ENCODE measurements at regions not wholly inside any gene's neighbourhood (a gene's known extent, or its start where the extent isn't known, plus 50 kb on each side); places are given as distances from the start of the nearest gene placed in this dataset.

DNA sequence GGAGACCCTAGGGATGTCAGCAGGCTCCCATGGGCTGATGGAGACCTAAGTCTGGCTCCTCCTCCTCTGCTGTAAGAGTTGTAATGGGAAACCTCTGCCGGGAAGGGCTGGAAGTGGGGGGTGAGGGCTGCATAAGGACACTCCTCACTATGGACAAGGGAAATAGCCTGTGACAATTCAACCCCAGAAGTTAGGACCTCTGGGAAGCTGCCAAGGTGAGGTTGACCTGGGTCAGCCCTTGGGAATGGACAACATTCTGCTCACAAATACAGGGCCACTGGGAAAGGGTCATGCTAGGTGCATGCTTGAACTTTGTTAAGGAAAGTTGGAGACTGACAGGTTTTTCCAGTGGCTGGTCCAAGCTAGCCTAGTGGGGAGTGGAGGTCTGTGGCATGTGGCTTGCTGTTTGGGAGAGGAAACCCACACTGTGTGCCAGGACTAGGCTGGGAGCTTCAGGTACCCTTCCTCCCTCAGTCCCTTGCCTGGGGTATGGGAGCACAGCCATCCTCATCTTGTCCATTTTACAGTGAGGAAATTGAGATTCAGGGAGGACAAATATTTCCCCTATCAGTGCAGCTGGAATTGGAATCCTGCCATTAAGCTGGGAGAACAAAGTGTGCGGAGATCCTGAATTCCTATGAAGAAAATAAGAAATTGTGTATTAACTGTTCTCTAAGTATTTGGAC is 190.4 kb downstream of the SALL1 start:
- no peak for DNase-seq (ENCODE audit: low read depth in 2 of 2)

DNA sequence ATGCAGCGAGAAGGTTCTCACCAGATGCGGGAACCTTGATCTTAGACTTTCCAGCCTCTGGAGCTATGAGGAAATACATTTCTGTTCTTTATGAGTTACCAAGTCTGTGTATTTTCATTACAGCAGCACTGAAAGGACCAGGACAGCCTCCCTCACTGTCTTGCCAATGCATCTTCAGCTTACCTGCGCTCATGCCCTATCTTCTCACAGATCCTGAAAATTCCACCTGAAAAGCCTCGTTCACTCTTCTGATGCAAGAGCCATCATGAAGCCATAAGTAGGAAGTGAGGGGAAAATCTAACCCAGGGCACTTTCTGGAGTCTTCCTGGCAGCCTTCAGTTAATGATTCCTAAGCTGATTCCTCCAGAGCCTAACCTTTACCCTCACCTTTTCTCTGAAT is 194.0 kb downstream of the SALL1 start:
- no peak for DNase-seq (ENCODE audit: low read depth in 2 of 2)

DNA sequence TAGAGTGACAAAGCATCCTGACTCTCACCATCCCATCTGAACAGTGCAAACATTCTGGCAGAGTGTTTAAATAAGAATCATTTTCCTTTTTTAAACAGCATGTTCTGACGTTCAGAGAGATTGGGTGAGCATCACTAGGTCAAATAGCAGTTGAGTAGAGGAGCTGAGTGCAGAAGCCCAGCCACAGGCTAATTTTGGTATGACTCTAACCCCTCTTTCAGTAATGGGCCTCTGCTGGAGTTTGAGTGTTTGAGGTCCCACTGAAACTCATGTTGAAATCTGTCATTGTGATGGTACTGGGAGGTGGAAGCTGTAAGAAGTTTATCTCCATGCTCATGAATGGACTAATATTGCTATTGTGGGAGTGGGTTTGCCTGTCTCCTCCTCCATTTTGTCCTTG is 194.4 kb downstream of the SALL1 start:
- no peak for DNase-seq (ENCODE audit: low read depth in 2 of 2)

DNA sequence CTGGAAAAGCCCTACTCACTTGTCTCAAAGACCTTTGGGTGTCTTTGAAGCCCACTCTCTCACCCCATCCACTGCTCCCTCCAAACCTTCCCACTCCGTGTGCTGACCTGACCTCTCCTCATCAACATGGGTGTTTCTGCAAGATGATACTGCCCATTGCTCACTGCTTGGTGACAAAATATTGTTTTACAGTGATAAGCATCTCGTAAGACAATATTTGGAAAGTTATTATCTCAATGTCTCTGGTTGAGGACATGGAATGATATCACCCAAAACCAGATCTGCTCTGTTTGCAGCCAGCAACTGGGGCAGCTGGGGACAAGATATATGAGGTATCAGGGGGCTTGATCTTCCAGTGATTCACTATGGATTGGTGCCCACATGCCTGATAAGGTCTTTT is 195.8 kb downstream of the SALL1 start:
- DNase-seq (ENCODE audit: low read depth in 2 of 2): no peak

DNA sequence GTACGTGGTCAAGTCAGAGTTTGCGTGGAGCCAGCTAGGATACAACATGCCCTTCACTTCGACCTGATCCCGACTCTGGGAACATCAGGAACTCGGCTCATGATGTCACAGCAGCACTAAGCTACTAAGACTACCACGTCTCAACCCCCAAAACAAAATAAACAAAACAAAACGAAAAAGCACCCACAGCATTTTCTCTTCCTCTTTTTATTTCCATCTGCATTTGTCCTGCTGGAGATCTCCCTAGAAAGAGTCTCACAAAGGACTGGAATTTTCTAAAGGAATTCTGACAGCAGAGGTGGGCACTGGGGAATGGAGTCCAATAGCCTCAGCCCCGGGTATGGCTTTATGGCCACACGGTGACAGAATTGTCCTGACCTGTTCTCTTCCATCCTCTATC is 196.6 kb downstream of the SALL1 start:
- no peak for DNase-seq (ENCODE audit: low read depth in 2 of 2)

DNA sequence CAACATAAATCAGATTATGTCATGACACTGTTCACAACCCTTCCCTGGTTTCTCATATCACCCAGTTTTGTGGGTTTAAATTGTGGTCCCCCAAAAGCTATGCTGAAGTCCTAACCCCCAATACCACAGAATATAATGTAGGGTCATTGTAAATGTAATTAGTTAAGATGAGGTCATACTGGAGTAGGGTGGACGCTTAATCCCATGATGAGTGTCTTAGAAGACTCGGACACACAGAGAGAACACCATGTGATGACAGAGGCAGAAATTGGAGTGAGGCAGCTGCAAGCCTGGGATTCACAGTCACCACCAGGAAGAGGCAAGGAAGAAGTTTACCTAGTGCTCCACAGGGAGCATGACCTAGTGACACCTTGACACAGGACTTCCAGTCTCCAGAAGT is 197.8 kb downstream of the SALL1 start:
- no peak for DNase-seq (ENCODE audit: low read depth in 2 of 2)

DNA sequence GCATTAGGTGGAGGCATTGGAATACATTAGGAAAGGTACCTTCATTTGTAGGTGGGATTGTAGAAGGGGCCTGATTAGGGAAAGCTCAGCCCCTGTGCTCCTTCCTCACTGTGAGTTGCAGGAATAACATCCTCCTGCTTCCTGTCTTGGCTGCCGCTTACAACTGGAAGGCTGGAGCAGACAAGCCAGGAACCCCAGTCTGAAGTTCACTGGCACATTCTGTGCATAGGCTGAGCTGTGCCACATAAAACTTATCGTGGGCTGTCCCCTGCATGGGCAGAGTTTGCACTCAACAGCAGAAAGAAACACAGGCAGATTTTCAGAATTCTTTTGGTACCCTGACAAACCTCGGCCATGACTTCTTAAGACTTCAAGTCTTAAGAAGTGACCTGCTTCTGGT is 200.1 kb downstream of the SALL1 start:
- DNase-seq (ENCODE audit: low read depth in 2 of 2): no peak

DNA sequence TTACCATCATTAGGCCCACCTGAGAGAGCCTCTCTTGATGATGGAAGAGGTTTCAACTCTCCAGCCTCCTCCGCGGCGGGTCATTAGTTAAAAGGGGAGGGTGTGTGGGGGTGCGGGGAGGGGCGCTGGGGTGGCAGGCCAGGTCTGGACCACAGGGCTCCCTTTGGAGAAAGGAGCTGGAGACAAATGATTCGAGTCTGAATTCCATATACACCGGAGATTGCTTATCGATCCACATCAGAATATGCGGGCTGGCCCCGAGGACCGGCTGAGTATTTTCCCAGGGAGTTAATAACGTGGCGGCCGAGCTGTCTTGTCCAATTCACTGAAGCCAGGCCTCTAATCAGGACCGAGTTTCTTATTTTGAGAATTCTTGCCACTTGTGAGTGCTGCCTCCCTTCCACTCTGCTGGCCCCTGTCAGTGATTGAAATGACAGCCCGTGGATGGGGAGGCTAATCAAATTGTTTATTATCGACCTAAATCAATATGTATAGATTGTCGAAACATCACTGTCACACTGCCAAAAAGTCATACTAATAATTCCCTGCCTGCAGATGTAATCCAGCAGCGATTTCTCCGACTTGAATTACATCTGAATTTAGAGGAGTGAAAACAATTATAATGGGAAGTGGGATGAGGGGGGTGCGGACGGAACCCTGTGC is 202.7 kb downstream of the SALL1 start:
- no peak for DNase-seq (ENCODE audit: low read depth in 2 of 2)

DNA sequence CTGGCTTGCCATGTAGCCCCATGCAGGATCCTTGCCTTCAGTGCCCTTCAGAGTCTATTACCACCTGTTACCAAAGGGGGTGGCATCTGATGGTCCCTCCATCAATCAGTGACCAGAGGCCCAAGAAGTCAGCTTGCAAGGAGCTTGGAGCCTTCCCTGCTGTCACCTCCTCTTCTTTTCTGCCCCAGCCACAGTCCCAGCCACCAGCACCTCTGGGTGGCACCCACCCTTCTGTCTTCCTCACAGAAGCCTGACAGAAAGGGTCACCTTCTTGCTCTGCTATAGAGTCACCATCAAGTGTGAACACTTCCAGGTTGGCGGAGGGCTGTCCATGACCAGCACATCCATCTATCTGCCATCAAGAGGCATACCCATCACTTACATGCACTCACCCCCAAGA is 203.2 kb downstream of the SALL1 start:
- no peak for DNase-seq (ENCODE audit: low read depth in 2 of 2)

DNA sequence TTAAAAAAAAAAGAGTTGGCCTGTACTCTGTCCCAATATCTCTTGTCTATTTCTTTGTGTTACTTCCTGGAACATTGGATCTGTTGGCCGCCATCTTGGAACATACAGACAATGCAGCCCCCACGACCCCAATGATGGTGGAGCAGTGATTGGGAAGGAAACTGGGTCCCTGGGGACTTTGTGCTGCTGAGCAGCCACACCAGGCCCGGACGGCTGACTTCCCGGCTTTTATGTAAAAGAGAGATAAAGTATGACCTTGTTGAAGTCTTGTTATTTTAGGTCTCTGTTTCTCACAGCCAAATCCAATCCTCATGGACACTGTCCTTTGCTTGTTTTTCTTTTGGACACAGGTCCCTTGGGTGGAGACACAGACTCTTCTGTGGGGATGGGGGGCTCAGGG is 204.5 kb downstream of the SALL1 start:
- DNase-seq (ENCODE audit: low read depth in 2 of 2): no peak

DNA sequence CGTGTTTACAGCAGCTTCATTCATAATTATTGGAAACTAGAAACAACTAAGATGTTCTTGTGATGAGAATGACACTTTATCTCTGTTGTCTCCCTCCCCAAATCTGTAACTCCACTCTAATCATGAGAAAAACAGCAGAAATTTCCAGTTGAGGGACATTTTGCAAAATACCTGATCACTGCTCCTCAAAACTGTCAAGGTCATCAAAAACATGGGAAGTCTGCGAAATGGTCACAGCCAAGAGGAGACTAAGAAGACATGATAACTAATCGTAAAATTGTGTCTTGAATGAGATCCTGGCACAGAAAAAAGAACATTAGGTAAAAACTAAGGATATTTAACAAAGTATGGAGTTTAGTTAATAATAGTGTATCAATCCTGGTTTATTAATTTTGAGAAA is 204.2 kb downstream of the CYLD start:
- no peak for DNase-seq (ENCODE audit: low read depth in 2 of 2)

DNA sequence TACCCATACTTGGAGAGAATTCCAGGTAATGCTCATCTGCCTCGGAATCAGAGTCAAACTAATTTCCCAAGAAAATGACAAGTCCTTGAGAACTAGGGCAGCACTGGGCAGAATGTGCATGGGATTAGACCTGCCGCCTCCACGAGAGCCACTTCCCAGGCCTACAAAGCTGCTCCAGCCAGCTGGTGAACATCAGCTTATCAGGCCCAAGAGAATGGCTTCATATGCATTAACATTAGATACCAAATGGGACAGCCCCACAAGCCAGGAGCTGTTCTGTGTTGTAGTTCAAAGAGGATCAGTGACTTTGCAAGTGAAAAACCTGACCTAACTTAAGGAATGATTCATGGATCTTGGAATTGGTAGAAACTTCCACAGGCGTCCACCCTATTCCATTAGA is 203.3 kb downstream of the CYLD start:
- DNase-seq (ENCODE audit: low read depth in 2 of 2): no peak

DNA sequence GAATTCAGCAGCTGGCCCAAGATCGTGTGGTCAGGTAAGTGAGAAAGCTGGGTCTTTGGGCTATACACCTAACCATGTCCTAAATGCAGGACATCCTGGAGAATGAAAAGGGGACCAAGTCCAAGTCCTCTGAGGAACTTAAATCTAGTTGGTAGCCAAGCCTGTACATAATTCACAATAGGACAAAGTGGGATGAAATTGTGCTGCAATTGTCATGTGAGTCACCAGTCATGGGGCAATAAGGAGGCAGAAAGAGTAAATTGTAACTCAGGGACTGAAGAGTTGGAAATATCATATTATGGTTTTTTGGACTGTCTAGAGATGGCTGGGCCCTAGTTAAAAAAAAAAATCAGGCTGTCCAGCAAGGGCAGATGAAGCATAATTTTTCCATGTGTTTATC is 202.6 kb downstream of the CYLD start:
- DNase-seq (ENCODE audit: low read depth in 2 of 2): no peak

DNA sequence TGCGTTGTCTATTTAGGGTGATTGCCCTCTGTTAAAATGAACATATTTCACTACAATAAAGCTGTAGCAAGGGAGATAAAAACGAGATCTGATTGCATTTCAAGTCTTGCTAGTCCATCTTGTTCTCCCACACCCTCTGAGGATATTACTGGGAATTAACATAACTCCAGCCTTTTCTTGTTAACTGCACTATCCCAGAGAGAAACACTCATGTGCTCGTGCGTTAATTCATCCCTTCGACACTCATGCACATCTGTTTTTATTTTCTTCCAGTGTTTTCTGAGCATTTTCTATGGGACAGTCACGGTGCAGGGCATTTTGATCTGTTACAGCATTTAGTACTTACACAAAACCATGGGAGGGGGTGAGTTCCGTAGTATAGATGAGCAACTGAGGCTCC is 202.1 kb downstream of the CYLD start:
- no peak for DNase-seq (ENCODE audit: low read depth in 2 of 2)

DNA sequence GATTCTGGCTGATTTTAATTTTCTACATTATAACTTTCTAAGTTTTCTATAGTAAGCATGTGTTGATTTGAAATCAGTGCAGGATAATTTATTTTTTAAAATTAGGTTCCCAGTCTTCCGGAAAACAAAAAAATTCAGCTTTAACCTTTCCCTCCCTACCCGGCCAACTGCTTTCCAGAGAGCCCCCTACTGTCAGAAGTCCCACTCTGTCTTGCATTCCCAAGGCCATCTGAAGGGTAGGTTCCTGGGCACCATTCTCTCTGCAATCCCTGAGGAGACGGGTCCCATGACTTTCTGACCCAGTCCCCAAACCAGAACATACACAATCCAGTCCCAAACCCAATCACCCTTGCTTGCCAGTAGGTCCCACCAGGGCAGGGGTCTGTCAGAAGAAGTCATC is 200.3 kb downstream of the CYLD start:
- DNase-seq (ENCODE audit: low read depth in 2 of 2): no peak

DNA sequence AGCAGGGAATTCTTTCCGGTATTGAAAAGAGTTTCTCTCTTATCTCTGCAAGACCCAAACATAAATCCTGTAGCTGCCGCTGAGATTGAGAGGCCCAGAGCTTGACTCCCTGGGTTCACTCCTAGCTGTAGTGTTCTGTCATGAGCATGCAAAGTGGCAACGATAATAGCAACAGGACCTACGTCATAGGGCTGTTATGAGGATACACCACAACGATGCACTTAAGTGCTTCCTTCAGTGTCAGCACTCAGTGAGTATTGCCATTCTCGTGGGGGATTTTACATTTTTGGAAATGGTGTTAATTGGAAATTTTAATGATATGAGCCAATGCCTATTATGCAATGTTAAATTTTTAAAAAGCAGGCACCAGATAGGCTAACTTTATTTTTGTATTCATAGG is 199.8 kb downstream of the CYLD start:
- no peak for DNase-seq (ENCODE audit: low read depth in 2 of 2)

DNA sequence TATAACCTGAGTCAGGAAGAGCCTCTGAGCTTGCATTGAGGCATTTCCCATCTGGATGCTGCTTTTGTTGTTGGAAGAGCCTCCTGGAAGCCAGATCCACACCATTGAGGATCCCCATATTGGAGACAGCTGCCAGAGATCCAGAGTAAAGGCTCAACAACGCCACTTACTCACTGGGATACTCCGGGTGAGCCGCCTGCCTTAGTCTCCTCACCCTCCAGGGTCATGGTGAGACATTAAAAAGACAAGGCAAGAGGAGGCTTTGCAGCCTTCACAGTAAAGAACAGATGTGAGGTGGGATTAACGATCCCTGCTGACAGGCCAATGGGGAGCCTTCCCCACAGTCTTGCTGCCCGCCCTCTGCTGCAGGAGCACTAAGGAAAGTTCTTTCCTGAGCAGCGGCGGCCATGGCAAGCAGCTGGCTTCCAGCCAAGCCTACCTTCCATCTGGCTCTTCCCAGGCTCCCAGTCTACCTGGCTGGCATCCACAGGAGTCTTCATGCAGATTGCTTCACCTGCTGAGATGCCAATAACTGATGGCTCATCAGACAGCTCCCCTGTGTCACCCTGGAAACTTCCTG is 198.5 kb downstream of the CYLD start:
- DNase-seq (ENCODE audit: low read depth in 2 of 2): no peak

DNA sequence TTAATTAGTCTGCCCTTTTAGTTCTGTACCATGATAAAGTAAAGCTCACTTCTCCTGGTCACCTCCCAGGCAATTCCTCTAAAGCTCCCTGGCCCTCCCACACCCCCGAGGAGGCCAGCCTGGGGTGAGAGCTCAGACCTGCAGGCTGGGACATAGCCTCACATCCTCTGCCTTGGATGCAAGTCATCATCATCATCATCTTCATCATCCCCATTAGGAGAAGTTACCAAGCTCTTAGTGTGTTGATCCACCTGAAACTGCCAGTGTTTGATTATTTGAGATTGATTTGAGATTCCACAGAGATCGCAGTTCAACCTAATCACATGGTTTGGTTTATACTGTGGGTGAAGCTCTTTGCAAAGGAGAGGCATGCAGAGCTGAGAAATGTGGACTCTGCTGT is 197.5 kb downstream of the CYLD start:
- no peak for DNase-seq (ENCODE audit: low read depth in 2 of 2)

DNA sequence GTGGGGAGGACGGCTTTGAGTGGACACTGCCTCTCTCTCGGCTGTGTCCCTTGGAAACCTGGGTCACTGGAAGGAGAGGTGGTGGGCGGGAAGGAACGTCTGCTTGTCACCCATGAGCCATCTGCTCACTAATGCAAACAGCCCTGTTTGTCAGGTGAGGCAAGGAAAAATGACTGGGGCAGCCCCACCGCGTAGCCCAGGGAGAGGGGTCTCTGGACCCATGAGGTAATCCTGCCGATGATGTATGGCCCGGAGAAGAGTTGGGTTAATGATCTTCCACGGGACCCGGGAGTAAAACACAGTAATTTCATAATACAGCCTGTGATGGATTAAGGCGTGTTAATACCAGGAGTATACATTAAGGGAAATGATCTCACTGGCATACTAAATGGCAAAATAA is 197.0 kb downstream of the CYLD start:
- no peak for DNase-seq (ENCODE audit: low read depth in 2 of 2)

DNA sequence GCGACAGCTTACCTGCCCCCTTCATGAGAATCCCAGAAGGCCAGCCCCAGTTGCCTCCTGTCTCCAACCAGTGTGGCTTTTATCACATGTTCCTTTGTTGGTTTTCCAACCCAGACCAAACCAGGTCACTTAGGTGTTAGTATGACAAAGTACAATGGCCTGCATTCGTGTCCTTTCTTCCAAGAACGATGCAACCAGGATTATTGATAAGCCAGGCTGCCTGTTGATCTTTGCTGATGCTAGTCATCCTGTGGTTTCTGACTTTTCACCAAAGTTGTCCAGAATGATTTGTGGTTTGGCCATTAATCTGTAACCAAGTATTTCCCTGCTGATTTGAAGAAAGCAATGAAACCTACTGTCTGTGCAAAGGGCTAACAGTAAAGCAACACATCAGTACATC is 191.4 kb downstream of the CYLD start:
- no peak for DNase-seq (ENCODE audit: low read depth in 2 of 2)

DNA sequence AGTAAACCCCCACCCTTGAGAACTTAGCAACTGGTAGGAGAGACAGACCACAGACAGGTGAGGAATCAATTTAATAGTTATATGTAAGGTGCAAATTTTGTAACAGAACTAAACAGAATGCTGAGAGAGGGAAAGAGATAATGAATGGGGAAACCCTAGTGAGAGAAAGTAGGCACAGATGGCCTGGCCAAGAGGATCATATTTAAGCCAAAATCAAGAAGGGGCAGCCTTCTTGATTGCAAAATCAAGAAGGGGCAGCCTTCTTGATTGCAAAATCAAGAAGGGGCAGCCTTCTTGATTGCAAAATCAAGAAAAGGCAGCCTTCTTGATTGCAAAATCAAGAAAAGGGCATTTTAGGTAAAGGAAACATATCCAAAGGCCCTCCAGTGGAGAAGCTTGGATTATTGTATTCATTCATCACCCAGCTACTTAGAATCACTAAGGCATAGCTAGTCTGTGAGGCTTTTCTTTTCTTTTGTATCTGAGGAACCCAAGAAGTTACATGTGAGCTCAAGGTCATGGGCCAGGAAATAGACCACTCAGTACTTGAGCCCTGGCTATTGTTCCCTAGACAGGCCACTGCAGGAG is 190.6 kb downstream of the CYLD start:
- no peak for DNase-seq (ENCODE audit: low read depth in 2 of 2)

DNA sequence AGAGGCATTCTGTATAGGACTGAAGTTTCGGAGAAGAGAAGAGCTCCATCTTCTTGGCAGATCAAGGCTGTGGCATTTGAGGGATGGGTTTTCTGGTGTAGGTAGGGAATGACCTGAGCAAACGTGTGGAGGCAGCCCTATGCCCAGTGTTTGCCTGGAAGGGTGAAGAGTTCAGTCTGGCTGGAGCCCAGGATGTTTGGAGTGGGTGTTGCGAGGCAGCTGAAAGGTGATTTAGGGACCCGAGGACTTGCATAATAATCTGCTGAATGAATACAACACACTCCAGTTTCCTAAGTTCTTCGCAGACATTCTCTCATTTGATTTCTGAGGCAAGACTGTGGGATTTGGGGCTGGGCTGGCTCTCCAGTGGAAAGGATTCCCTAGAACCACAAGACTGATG is 186.2 kb downstream of the CYLD start:
- DNase-seq (ENCODE audit: low read depth in 2 of 2): no peak

DNA sequence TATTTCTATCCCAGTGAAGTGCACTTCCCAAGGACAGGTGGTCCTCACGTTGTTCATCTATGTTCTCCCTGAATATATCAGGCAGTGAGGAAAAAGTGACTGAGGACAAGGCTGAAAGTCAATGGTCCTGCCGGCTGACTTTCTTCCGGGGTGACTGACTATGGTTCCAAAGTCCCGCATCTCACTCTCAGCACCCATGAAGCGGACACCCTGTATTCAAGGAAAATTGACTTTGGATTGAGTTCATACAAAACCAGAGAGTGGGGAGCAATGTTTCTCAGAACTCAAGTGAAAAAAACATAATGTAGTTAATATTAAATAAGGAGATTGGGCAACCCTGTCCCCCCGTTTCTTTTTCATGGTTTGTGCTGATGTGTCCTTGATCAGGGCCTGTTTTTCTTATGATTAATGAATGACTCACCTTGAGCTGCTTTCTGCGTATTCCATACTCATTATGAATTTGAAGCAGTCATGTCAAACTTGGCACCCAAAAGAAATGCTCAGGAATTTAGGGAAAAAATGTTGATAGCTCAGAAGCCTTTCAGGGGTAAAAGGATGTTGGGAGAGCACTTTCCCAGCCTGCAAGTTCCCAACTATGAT is 184.0 kb downstream of the CYLD start:
- DNase-seq (ENCODE audit: low read depth in 2 of 2): peak in 1 of 2 experiments; percentile 1
